Vagina (tissue), 2 donors: ENCODE measurements at regions not wholly inside any gene's neighbourhood (a gene's known extent, or its start where the extent isn't known, plus 50 kb on each side); places are given as distances from the start of the nearest gene placed in this dataset.

Source experiments
- DNase-seq, 2 donors: peaks; one replicate each; pipeline ENCODE4 v3.0.0-alpha.2; 2017; ENCODE audit errors: extremely low spot score in 2 of 2
- H3K27ac ChIP-seq: fragments of 200-600 bp; sonication (generic); one replicate; pipeline ENCODE4 v1.5.1; 2019
- H3K27me3 ChIP-seq: fragments of 200-600 bp; sonication (generic); one replicate; pipeline ENCODE4 v1.5.1; 2019
- H3K36me3 ChIP-seq, 2 donors: fragments of 200-600 bp; sonication (generic); one replicate each; pipeline ENCODE4 v1.5.1; 2017 to 2019
- H3K4me1 ChIP-seq: fragments of 200-600 bp; sonication (generic); one replicate; pipeline ENCODE4 v1.5.1; 2019
- H3K4me3 ChIP-seq, 2 donors: fragments of 200-600 bp; sonication (generic); 1 replicate in 1 of 2; 2 replicates in 1 of 2; pipeline ENCODE4 v1.5.1; 2016 to 2019
- H3K9me3 ChIP-seq: fragments of 200-600 bp; sonication (generic); one replicate; pipeline ENCODE4 v1.5.1; 2019
- CTCF ChIP-seq, 3 experiments: fragments of 450-650 bp in 2 of 3; fragments of 200-600 bp in 1 of 3; sonication (generic) in 1 of 3; IDR thresholded peaks; one replicate each; pipeline ENCODE4 v1.5.1; 2017 to 2019; ENCODE audit warnings: antibody characterized with exemption in 3 of 3, mild to moderate bottlenecking in 2 of 3, moderate library complexity in 2 of 3
- POLR2A ChIP-seq, 2 donors: fragments of 450-650 bp; IDR thresholded peaks; one replicate each; pipeline ENCODE4 v1.6.1; 2017; ENCODE audit warnings: antibody characterized with exemption in 2 of 2, mild to moderate bottlenecking in 2 of 2, moderate library complexity in 2 of 2
- POLR2AphosphoS5 ChIP-seq, 2 donors: sonication (generic); formaldehyde crosslinking; IDR thresholded peaks; one replicate each; pipeline ENCODE4 v1.9.0; 2017; ENCODE audit warnings: antibody characterized with exemption in 2 of 2, mild to moderate bottlenecking in 2 of 2, low read depth in 1 of 2; ENCODE audit not compliant: insufficient read depth in 1 of 2
- intact Hi-C: fragments of 100-400 bp; cut with DNase I; formaldehyde crosslinking; loops from one replicate; pipeline ENCODE4 v1.15.1; 2023

GRCh38 chr9:118263949-118264348 is 559.7 kb downstream of the TLR4 start:
- Histone ChIP-seq H3K9me3 (no peaks in the 10 kb centered on the region), H3K4me1 (no peaks in the 10 kb centered on the region), H3K4me3 (no peak overlapping the region), H3K36me3 (no peaks in the 10 kb centered on the region), H3K27ac (no peak overlapping the region), H3K27me3 (no peaks in the 10 kb centered on the region)
- DNase-seq: no peak
- intact Hi-C loops: no loop called here
- TF ChIP-seq POLR2A (IDR thresholded peaks at IDR 0.05) (no peak), CTCF (IDR thresholded peaks at IDR 0.05) (no peak), POLR2AphosphoS5 (IDR thresholded peaks at IDR 0.05; ENCODE audit: insufficient read depth in 1 of 2, low read depth in 1 of 2) (no peak)

- no peak for TF ChIP-seq CTCF (IDR thresholded peaks at IDR 0.05)
- TF ChIP-seq POLR2AphosphoS5 (IDR thresholded peaks at IDR 0.05; ENCODE audit: insufficient read depth in 1 of 2, low read depth in 1 of 2): no peak
- TF ChIP-seq POLR2A (IDR thresholded peaks at IDR 0.05): no peak
- Histone ChIP-seq H3K27me3 (no peaks in the 10 kb centered on the region), H3K4me1 (no peaks in the 10 kb centered on the region), H3K4me3 (no peak overlapping the region), H3K27ac (no peak overlapping the region), H3K9me3 (no peaks in the 10 kb centered on the region), H3K36me3 (no peaks in the 10 kb centered on the region)
- no peak for DNase-seq
- intact Hi-C loops: no loop called here
Measured at GRCh38 chr9:118268046-118268445, 563.8 kb downstream of the TLR4 start.

GRCh38 chr9:118269623-118270022 is 565.4 kb downstream of the TLR4 start:
- Histone ChIP-seq H3K27me3 (no peaks in the 10 kb centered on the region), H3K4me3 (no peak overlapping the region), H3K27ac (no peak overlapping the region), H3K36me3 (no peaks in the 10 kb centered on the region), H3K9me3 (no peaks in the 10 kb centered on the region), H3K4me1 (no peaks in the 10 kb centered on the region)
- DNase-seq: no peak
- intact Hi-C loops: no loop called here
- TF ChIP-seq POLR2A (IDR thresholded peaks at IDR 0.05): no peak

GRCh38 chr9:118271331-118271730 is 567.1 kb downstream of the TLR4 start:
- intact Hi-C loops: no loop called here
- no peak for DNase-seq
- H3K27me3 ChIP-seq: no peaks in the 10 kb centered on the region
- no peak for TF ChIP-seq POLR2AphosphoS5 (IDR thresholded peaks at IDR 0.05; ENCODE audit: insufficient read depth in 1 of 2, low read depth in 1 of 2)
- TF ChIP-seq CTCF (IDR thresholded peaks at IDR 0.05): no peak
- TF ChIP-seq POLR2A (IDR thresholded peaks at IDR 0.05): no peak
- H3K36me3 ChIP-seq: no peaks in the 10 kb centered on the region
- H3K9me3 ChIP-seq: no peaks in the 10 kb centered on the region
- H3K4me3 ChIP-seq: no peak overlapping the region
- no peaks in the 10 kb centered on the region for H3K4me1 ChIP-seq
- H3K27ac ChIP-seq: no peak overlapping the region

DNA sequence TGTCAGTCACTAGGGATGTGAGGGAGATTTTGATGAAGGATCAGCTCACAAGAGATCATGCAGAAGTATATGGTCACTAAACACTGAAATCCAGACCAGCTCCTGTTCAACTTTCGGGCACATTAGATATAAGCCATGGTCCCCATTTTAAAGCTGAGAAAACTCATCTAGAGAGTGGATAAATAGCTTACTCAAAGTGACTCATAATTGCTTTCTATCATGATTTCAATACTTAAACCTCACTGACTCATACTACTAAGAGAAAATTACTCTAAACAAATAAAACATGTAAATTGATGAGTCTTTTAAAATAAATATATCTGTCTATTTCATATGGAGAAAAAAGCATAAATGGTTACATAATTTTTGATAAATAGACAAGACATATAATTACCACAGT is 567.7 kb downstream of the TLR4 start:
- no peak for TF ChIP-seq POLR2AphosphoS5 (IDR thresholded peaks at IDR 0.05; ENCODE audit: insufficient read depth in 1 of 2, low read depth in 1 of 2)
- no peak for TF ChIP-seq POLR2A (IDR thresholded peaks at IDR 0.05)
- TF ChIP-seq CTCF (IDR thresholded peaks at IDR 0.05): no peak
- H3K4me1 ChIP-seq: no peaks in the 10 kb centered on the region
- DNase-seq: no peak
- H3K9me3 ChIP-seq: no peaks in the 10 kb centered on the region
- no peak overlapping the region for H3K4me3 ChIP-seq
- H3K36me3 ChIP-seq: no peaks in the 10 kb centered on the region
- H3K27me3 ChIP-seq: no peaks in the 10 kb centered on the region
- H3K27ac ChIP-seq: no peak overlapping the region
- intact Hi-C loops: no loop called here

DNA sequence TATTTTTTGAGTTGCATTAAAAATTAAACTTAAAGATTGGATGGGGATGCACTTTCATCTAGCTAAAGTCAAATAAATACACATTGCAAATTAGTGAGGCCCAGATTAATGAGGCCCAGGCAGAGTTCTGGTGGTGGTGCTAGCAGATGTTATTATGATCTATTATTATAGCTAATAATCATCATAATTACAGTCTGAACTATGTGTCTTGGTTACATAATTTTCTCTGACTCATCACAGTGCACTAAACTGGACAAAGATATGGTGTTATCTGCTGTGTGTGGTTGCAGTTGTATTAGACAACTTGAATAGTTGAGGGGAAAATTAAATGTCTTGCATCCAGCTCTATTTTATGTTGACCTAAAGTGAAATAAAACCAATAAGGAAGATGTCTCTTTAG is 568.8 kb downstream of the TLR4 start:
- Histone ChIP-seq H3K36me3 (no peaks in the 10 kb centered on the region), H3K27me3 (no peaks in the 10 kb centered on the region), H3K27ac (no peak overlapping the region), H3K4me3 (no peak overlapping the region), H3K4me1 (no peaks in the 10 kb centered on the region), H3K9me3 (no peaks in the 10 kb centered on the region)
- TF ChIP-seq POLR2AphosphoS5 (IDR thresholded peaks at IDR 0.05; ENCODE audit: insufficient read depth in 1 of 2, low read depth in 1 of 2): no peak
- no peak for TF ChIP-seq POLR2A (IDR thresholded peaks at IDR 0.05)
- no peak for TF ChIP-seq CTCF (IDR thresholded peaks at IDR 0.05)
- DNase-seq: no peak
- intact Hi-C loops: no loop called here
